Fibroblast of lung (primary cell): ENCODE measurements at regions not wholly inside any gene's neighbourhood (a gene's known extent, or its start where the extent isn't known, plus 50 kb on each side); places are given as distances from the start of the nearest gene placed in this dataset.

ENCODE experiments used
- DNase-seq, 2 donors: peaks; one replicate each; pipeline versions ENCODE4 v3.0.0 to v3.0.0-alpha.2; 2010; ENCODE audit warnings: low read depth in 2 of 2
- H2AFZ ChIP-seq: 2 replicates; pipeline ENCODE4 v1.5.1; 2012; ENCODE audit warnings: low read length, control low read depth, inconsistent platforms
- H3K27ac ChIP-seq: 2 replicates; pipeline ENCODE4 v1.5.1; 2011; ENCODE audit warnings: low read length, control low read depth; ENCODE audit not compliant: insufficient read depth
- H3K27me3 ChIP-seq: 2 replicates; pipeline ENCODE4 v1.5.1; 2011; ENCODE audit warnings: mild to moderate bottlenecking, low read length; ENCODE audit not compliant: control insufficient read depth, insufficient read depth
- H3K36me3 ChIP-seq: 2 replicates; pipeline ENCODE4 v1.5.1; 2011; ENCODE audit warnings: low read length; ENCODE audit not compliant: control insufficient read depth, insufficient read depth
- H3K4me1 ChIP-seq: 2 replicates; pipeline ENCODE4 v1.5.1; 2011; ENCODE audit warnings: low read length; ENCODE audit not compliant: control insufficient read depth, insufficient read depth; ENCODE audit errors: extremely low read depth
- H3K4me2 ChIP-seq: 2 replicates; pipeline ENCODE4 v1.5.1; 2011; ENCODE audit warnings: low read length, control low read depth; ENCODE audit not compliant: insufficient read depth; ENCODE audit errors: extremely low read depth
- H3K4me3 ChIP-seq, 4 experiments: fragments of 200-600 bp in 1 of 4; sonication (generic) in 1 of 4; replicated peaks in 1 of 4; 2 replicates each; pipeline ENCODE4 v1.5.1; 2011 to 2016; ENCODE audit warnings: low read length in 4 of 4, low read depth in 3 of 4, mild to moderate bottlenecking in 3 of 4, control low read depth in 2 of 4, inconsistent platforms in 1 of 4, mixed read lengths in 1 of 4; ENCODE audit not compliant: insufficient read depth in 1 of 4; ENCODE audit errors: control extremely low read depth in 1 of 4
- H3K79me2 ChIP-seq: 2 replicates; pipeline ENCODE4 v1.5.1; 2012; ENCODE audit warnings: mild to moderate bottlenecking, low read length, inconsistent platforms; ENCODE audit not compliant: control insufficient read depth, insufficient read depth
- H3K9ac ChIP-seq: 2 replicates; pipeline ENCODE4 v1.5.1; 2011; ENCODE audit warnings: mild to moderate bottlenecking, low read length, control low read depth; ENCODE audit not compliant: insufficient read depth
- H3K9me3 ChIP-seq: 2 replicates; pipeline ENCODE4 v1.5.1; 2012; ENCODE audit warnings: low read depth, low read length; ENCODE audit not compliant: control insufficient read depth, insufficient read depth
- H4K20me1 ChIP-seq: 2 replicates; pipeline ENCODE4 v1.5.1; 2011; ENCODE audit warnings: low read length; ENCODE audit not compliant: control insufficient read depth, insufficient read depth; ENCODE audit errors: extremely low read depth
- EZH2 ChIP-seq: IDR thresholded peaks from 2 replicates; pipeline ENCODE4 v1.5.1; 2012; ENCODE audit warnings: low read length, control low read depth, mild to moderate bottlenecking; ENCODE audit errors: missing control alignments
- TF ChIP-seq, protein P1 (sequence below), 2 donors: IDR thresholded peaks in 1 of 2; conservative IDR thresholded peaks in 1 of 2; 1 replicate in 1 of 2; 2 replicates in 1 of 2; pipeline ENCODE4 v1.5.1; 2011 to 2012; ENCODE audit warnings: low read length in 2 of 2, control low read depth in 1 of 2, inconsistent platforms in 1 of 2, low read depth in 1 of 2, mild to moderate bottlenecking in 1 of 2

GRCh38 chr9:134259708-134260107 is 66.5 kb upstream of the RXRA start:
- Histone ChIP-seq H3K4me3 (no peak overlapping the region), H3K27ac (no peak overlapping the region), H4K20me1 (no peaks in the 10 kb centered on the region), H3K27me3 (no peaks in the 10 kb centered on the region), H3K9me3 (no peaks in the 10 kb centered on the region), H3K36me3 (no peaks in the 10 kb centered on the region), H3K4me1 (no peaks in the 10 kb centered on the region), H3K4me2 (no peak overlapping the region), H3K79me2 (no peaks in the 10 kb centered on the region), H3K9ac (no peak overlapping the region), H2AFZ (no peak overlapping the region)
- no peak for DNase-seq
- TF ChIP-seq EZH2: no peak
- TF ChIP-seq, protein P1, sequence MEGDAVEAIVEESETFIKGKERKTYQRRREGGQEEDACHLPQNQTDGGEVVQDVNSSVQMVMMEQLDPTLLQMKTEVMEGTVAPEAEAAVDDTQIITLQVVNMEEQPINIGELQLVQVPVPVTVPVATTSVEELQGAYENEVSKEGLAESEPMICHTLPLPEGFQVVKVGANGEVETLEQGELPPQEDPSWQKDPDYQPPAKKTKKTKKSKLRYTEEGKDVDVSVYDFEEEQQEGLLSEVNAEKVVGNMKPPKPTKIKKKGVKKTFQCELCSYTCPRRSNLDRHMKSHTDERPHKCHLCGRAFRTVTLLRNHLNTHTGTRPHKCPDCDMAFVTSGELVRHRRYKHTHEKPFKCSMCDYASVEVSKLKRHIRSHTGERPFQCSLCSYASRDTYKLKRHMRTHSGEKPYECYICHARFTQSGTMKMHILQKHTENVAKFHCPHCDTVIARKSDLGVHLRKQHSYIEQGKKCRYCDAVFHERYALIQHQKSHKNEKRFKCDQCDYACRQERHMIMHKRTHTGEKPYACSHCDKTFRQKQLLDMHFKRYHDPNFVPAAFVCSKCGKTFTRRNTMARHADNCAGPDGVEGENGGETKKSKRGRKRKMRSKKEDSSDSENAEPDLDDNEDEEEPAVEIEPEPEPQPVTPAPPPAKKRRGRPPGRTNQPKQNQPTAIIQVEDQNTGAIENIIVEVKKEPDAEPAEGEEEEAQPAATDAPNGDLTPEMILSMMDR (conservative IDR thresholded peaks at IDR 0.05 in 1 of 2, IDR thresholded peaks at IDR 0.05 in 1 of 2; ENCODE audit: low read depth in 1 of 2, low read length in 2 of 2): no peak

DNA sequence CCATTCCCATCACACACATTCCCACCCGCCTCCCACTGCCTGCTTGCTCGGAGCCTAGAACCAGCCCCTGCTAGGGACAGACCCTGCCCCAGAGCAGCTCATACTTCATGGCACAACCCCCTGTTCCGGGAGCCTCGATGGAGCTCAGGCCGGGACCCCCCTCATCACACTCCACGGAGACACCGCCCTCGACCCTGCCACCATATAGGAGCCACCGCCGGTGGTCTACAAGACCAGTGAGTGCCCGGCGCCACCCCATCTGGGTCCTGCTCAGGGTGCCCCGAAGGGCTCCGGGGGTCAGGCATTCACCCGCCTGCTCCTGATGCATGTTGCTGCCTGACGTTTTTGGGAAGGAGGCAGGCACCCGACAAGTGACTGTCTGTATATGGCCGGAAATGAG is 65.5 kb upstream of the RXRA start:
- no peaks in the 10 kb centered on the region for H3K27me3 ChIP-seq
- no peaks in the 10 kb centered on the region for H3K36me3 ChIP-seq
- DNase-seq: no peak
- H3K27ac ChIP-seq: no peak overlapping the region
- no peak overlapping the region for H3K4me2 ChIP-seq
- no peak overlapping the region for H3K9ac ChIP-seq
- no peak overlapping the region for H3K4me3 ChIP-seq
- H3K4me1 ChIP-seq: no peaks in the 10 kb centered on the region
- no peaks in the 10 kb centered on the region for H3K9me3 ChIP-seq
- TF ChIP-seq EZH2: no peak
- TF ChIP-seq, protein P1 (conservative IDR thresholded peaks at IDR 0.05 in 1 of 2, IDR thresholded peaks at IDR 0.05 in 1 of 2; ENCODE audit: low read depth in 1 of 2, low read length in 2 of 2): no peak
- no peak overlapping the region for H2AFZ ChIP-seq
- H4K20me1 ChIP-seq: no peaks in the 10 kb centered on the region
- no peaks in the 10 kb centered on the region for H3K79me2 ChIP-seq

GRCh38 chr9:134262035-134262434 is 64.2 kb upstream of the RXRA start:
- Histone ChIP-seq H3K9ac (no peak overlapping the region), H3K27me3 (no peaks in the 10 kb centered on the region), H3K4me3 (no peak overlapping the region), H3K27ac (no peak overlapping the region), H3K4me1 (no peaks in the 10 kb centered on the region), H3K4me2 (no peak overlapping the region), H3K36me3 (no peaks in the 10 kb centered on the region), H3K79me2 (no peaks in the 10 kb centered on the region), H4K20me1 (no peaks in the 10 kb centered on the region), H3K9me3 (no peaks in the 10 kb centered on the region), H2AFZ (no peak overlapping the region)
- TF ChIP-seq EZH2: no peak
- TF ChIP-seq, protein P1 (conservative IDR thresholded peaks at IDR 0.05 in 1 of 2, IDR thresholded peaks at IDR 0.05 in 1 of 2; ENCODE audit: low read depth in 1 of 2, low read length in 2 of 2): no peak
- no peak for DNase-seq
